Omental fat pad (tissue), 3 donors: ENCODE measurements at regions not wholly inside any gene's neighbourhood (a gene's known extent, or its start where the extent isn't known, plus 50 kb on each side); places are given as distances from the start of the nearest gene placed in this dataset.

Experiments used
- ATAC-seq: fragments of 150-250 bp; one replicate; pipeline ENCODE4 v1.9.1; 2016; ENCODE audit warnings: mild to moderate bottlenecking, moderate library complexity; ENCODE audit not compliant: low FRiP score
- DNase-seq: peaks from one replicate; pipeline ENCODE4 v3.0.0-alpha.2; 2019; ENCODE audit warnings: low spot score
- CTCF ChIP-seq, 3 donors: fragments of 450-650 bp; IDR thresholded peaks; one replicate each; pipeline ENCODE4 v1.5.1; 2016 to 2017; ENCODE audit warnings: antibody characterized with exemption in 3 of 3, mild to moderate bottlenecking in 3 of 3, moderate library complexity in 2 of 3

- TF ChIP-seq CTCF (IDR thresholded peaks at IDR 0.05) = no peak
- ATAC-seq = no peak
- no peak for DNase-seq
These were observed 168.7 kb upstream of the TMCO5A start for GRCh38 chr15:37765786-37766185.

GRCh38 chr15:37767841-37768455, 166.5 kb upstream of the TMCO5A start:
- DNase-seq (no peak), ATAC-seq (no peak)
- TF ChIP-seq CTCF (IDR thresholded peaks at IDR 0.05) = no peak

- TF ChIP-seq CTCF (IDR thresholded peaks at IDR 0.05) = no peak
These were observed 163.0 kb upstream of the TMCO5A start for GRCh38 chr15:37771465-37771864.

GRCh38 chr15:37773111-37773860, 161.2 kb upstream of the TMCO5A start:
- no peak for ATAC-seq
- no peak for DNase-seq
- TF ChIP-seq CTCF (IDR thresholded peaks at IDR 0.05) = no peak

More at GRCh38 chr15:37771465-37771864, 163.0 kb upstream of the TMCO5A start:
- no peak for DNase-seq
- no peak for ATAC-seq

- DNase-seq = no peak
- no peak for ATAC-seq
- no peak for TF ChIP-seq CTCF (IDR thresholded peaks at IDR 0.05)
These were observed 159.5 kb upstream of the TMCO5A start for GRCh38 chr15:37774961-37775360.

- no peak for DNase-seq
- TF ChIP-seq CTCF (IDR thresholded peaks at IDR 0.05) = no peak
- no peak for ATAC-seq
These were observed 157.4 kb upstream of the TMCO5A start for GRCh38 chr15:37777006-37777405.

- ATAC-seq (no peak), DNase-seq (no peak)
- no peak for TF ChIP-seq CTCF (IDR thresholded peaks at IDR 0.05)
These were observed 151.2 kb upstream of the TMCO5A start for GRCh38 chr15:37783290-37783689.
